DMS 273 (cell line): ENCODE measurements at regions not wholly inside any gene's neighbourhood (a gene's known extent, or its start where the extent isn't known, plus 50 kb on each side); places are given as distances from the start of the nearest gene placed in this dataset.

Experiments used
- DNase-seq: peaks from one replicate; lab custom pipeline; 2025; ENCODE audit not compliant: unreplicated experiment; lab: John Stamatoyannopoulos, UW

GRCh38 chr10:64463406-64463805 lies 942.2 kb downstream of the REEP3 start:
- no peak for DNase-seq

GRCh38 chr10:64465653-64466052 lies 944.5 kb downstream of the REEP3 start:
- no peak for DNase-seq

- DNase-seq = no peak
Observed at GRCh38 chr10:64468219-64468618, 947.0 kb downstream of the REEP3 start.

- no peak for DNase-seq
Observed at GRCh38 chr10:64476506-64476905, 955.3 kb downstream of the REEP3 start.

- no peak for DNase-seq
Observed at GRCh38 chr10:64477791-64478190, 956.6 kb downstream of the REEP3 start.

GRCh38 chr10:64484811-64485330 lies 963.7 kb downstream of the REEP3 start:
- no peak for DNase-seq

GRCh38 chr10:64486149-64486548 lies 964.9 kb downstream of the REEP3 start:
- no peak for DNase-seq

- no peak for DNase-seq
Observed at GRCh38 chr10:64486901-64487300, 965.7 kb downstream of the REEP3 start.

GRCh38 chr10:64494901-64495300 lies 973.7 kb downstream of the REEP3 start:
- DNase-seq = no peak

GRCh38 chr10:64497306-64497705 lies 976.1 kb downstream of the REEP3 start:
- no peak for DNase-seq

GRCh38 chr10:64501807-64502206 lies 980.6 kb downstream of the REEP3 start:
- DNase-seq = no peak

- no peak for DNase-seq
Observed at GRCh38 chr10:64502936-64503335, 981.7 kb downstream of the REEP3 start.

GRCh38 chr10:64503429-64503828 lies 982.2 kb downstream of the REEP3 start:
- no peak for DNase-seq

- no peak for DNase-seq
Observed at GRCh38 chr10:64505501-64505900, 984.3 kb downstream of the REEP3 start.

GRCh38 chr10:64506963-64507362 lies 985.8 kb downstream of the REEP3 start:
- no peak for DNase-seq

- DNase-seq = no peak
Observed at GRCh38 chr10:64507651-64508028, 986.4 kb downstream of the REEP3 start.

- no peak for DNase-seq
Observed at GRCh38 chr10:64508029-64508661, 986.9 kb downstream of the REEP3 start.

- peak; percentile 23 for DNase-seq
Observed at GRCh38 chr10:64515970-64516699, 994.9 kb downstream of the REEP3 start.

GRCh38 chr10:64518456-64518855 lies 997.3 kb downstream of the REEP3 start:
- peak; percentile 35 for DNase-seq

- DNase-seq = no peak
Observed at GRCh38 chr10:64519427-64519826, 998.2 kb downstream of the REEP3 start.

- no peak for DNase-seq
Observed at GRCh38 chr10:64519831-64520230, 998.6 kb downstream of the REEP3 start.

GRCh38 chr10:64523065-64523759 lies 1002.0 kb downstream of the REEP3 start:
- DNase-seq = no peak
